GM18502 (cell line): ENCODE measurements at regions not wholly inside any gene's neighbourhood (a gene's known extent, or its start where the extent isn't known, plus 50 kb on each side); places are given as distances from the start of the nearest gene placed in this dataset.
"Not testable (repeated sequence)": the region's sequence is repeated elsewhere in the genome, so short reads cannot be mapped to it uniquely, and the experiment has no call there.

Experiments used
- ATAC-seq: cut with Tn5 transposase; IDR thresholded peaks from one replicate; pipeline ENCODE4 v1.9.1; 2021; ENCODE audit warnings: mild to moderate bottlenecking; ENCODE audit not compliant: unreplicated experiment, poor library complexity

GRCh38 chr2:102871707-102872106, 109.9 kb downstream of the TMEM182 start:
- ATAC-seq: no peak

- no peak for ATAC-seq
Observed at GRCh38 chr2:102872388-102872787, 110.6 kb downstream of the TMEM182 start.

- ATAC-seq: not testable (repeated sequence)
Observed at GRCh38 chr2:102879513-102879912, 117.7 kb downstream of the TMEM182 start.

- ATAC-seq: no peak
Observed at GRCh38 chr2:102880731-102881130, 118.9 kb downstream of the TMEM182 start.

- no peak for ATAC-seq
Observed at GRCh38 chr2:102886216-102886893, 124.5 kb downstream of the TMEM182 start.

GRCh38 chr2:102888514-102888913, 126.7 kb downstream of the TMEM182 start:
- no peak for ATAC-seq

- no peak for ATAC-seq
Observed at GRCh38 chr2:102891296-102891695, 129.5 kb downstream of the TMEM182 start.

GRCh38 chr2:102892698-102893310, 131.0 kb downstream of the TMEM182 start:
- no peak for ATAC-seq

- ATAC-seq: no peak
Observed at GRCh38 chr2:102893870-102894269, 132.0 kb downstream of the TMEM182 start.

- ATAC-seq: no peak
Observed at GRCh38 chr2:102895376-102895775, 133.5 kb downstream of the TMEM182 start.

- not testable (repeated sequence) for ATAC-seq
Observed at GRCh38 chr2:102909240-102909639, 147.4 kb downstream of the TMEM182 start.

GRCh38 chr2:102910724-102911123, 148.9 kb downstream of the TMEM182 start:
- no peak for ATAC-seq

- no peak for ATAC-seq
Observed at GRCh38 chr2:102915128-102915527, 153.3 kb downstream of the TMEM182 start.

- no peak for ATAC-seq
Observed at GRCh38 chr2:102922321-102922720, 160.5 kb downstream of the TMEM182 start.

- ATAC-seq: no peak
Observed at GRCh38 chr2:102925003-102925402, 163.2 kb downstream of the TMEM182 start.

GRCh38 chr2:102927854-102928267, 166.0 kb downstream of the TMEM182 start:
- no peak for ATAC-seq

- no peak for ATAC-seq
Observed at GRCh38 chr2:102929721-102930120, 167.9 kb downstream of the TMEM182 start.

- ATAC-seq: no peak
Observed at GRCh38 chr2:102932501-102932900, 170.7 kb downstream of the TMEM182 start.

GRCh38 chr2:102939207-102939606, 177.4 kb downstream of the TMEM182 start:
- ATAC-seq: no peak

- no peak for ATAC-seq
Observed at GRCh38 chr2:102940684-102941083, 178.9 kb downstream of the TMEM182 start.

- ATAC-seq: no peak
Observed at GRCh38 chr2:102942107-102942506, 180.3 kb downstream of the TMEM182 start.

- no peak for ATAC-seq
Observed at GRCh38 chr2:102943251-102943650, 181.4 kb downstream of the TMEM182 start.
